Thoracic aorta (tissue), 2 donors: ENCODE measurements at regions not wholly inside any gene's neighbourhood (a gene's known extent, or its start where the extent isn't known, plus 50 kb on each side); places are given as distances from the start of the nearest gene placed in this dataset.

Experiments
- ATAC-seq: fragments of 150-250 bp; one replicate; pipeline ENCODE4 v1.8.0; 2017; ENCODE audit warnings: low read depth; ENCODE audit not compliant: insufficient number of reproducible peaks, low FRiP score
- DNase-seq: peaks from one replicate; pipeline ENCODE4 v3.0.0-alpha.2; 2020; ENCODE audit warnings: low spot score
- H3K27ac ChIP-seq, 2 donors: fragments of 200-600 bp; sonication (generic); 1 replicate in 1 of 2; 2 replicates in 1 of 2; pipeline ENCODE4 v1.5.1; 2016; ENCODE audit warnings: mild to moderate bottlenecking in 2 of 2, moderate library complexity in 2 of 2
- H3K27me3 ChIP-seq: fragments of 200-600 bp; sonication (generic); replicated peaks from 2 replicates; pipeline ENCODE4 v1.6.0; 2016; ENCODE audit warnings: mild to moderate bottlenecking; ENCODE audit not compliant: insufficient read depth
- H3K36me3 ChIP-seq: fragments of 200-600 bp; sonication (generic); one replicate; pipeline ENCODE4 v1.5.1; 2016
- H3K4me1 ChIP-seq, 2 donors: fragments of 200-600 bp; sonication (generic); 1 replicate in 1 of 2; 2 replicates in 1 of 2; pipeline versions ENCODE4 v1.5.1 to v1.6.0; 2016; ENCODE audit warnings: low read depth in 2 of 2, mild to moderate bottlenecking in 1 of 2; ENCODE audit not compliant: control insufficient read depth in 1 of 2
- H3K4me3 ChIP-seq: fragments of 200-600 bp; sonication (generic); 2 replicates; pipeline ENCODE4 v1.5.1; 2016; ENCODE audit warnings: mild to moderate bottlenecking
- H3K9me3 ChIP-seq: fragments of 200-600 bp; sonication (generic); 2 replicates; pipeline ENCODE4 v1.5.1; 2016
- TF ChIP-seq, protein P1 (sequence below): fragments of 200-600 bp; sonication (generic); IDR thresholded peaks from one replicate; pipeline ENCODE4 v1.5.1; 2019; ENCODE audit warnings: antibody characterized with exemption

DNA sequence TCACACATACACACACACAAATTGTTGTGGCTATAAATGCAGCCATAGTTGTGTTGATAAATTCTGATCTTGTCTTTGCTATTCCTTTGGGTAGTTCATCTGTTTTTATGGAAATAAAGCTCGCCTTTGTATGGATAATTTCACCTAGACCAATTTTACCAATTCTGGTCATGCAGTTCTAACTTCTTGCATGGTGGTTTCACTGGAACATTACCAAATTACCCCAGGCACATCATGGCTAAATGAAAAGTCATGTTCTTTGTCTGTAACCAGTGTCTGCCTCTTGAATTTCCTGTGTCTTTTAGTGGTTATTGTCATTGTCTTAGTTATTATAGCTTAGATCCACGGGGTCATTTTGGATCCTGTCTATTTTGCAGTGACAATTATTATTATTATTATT lies 50.3 kb upstream of the TMC1 start:
- Histone ChIP-seq H3K9me3 (no peaks in the 10 kb centered on the region), H3K4me1 (no peaks in the 10 kb centered on the region), H3K27ac (no peak overlapping the region), H3K27me3 (no peaks in the 10 kb centered on the region), H3K4me3 (no peak overlapping the region), H3K36me3 (no peaks in the 10 kb centered on the region)
- TF ChIP-seq, protein P1, sequence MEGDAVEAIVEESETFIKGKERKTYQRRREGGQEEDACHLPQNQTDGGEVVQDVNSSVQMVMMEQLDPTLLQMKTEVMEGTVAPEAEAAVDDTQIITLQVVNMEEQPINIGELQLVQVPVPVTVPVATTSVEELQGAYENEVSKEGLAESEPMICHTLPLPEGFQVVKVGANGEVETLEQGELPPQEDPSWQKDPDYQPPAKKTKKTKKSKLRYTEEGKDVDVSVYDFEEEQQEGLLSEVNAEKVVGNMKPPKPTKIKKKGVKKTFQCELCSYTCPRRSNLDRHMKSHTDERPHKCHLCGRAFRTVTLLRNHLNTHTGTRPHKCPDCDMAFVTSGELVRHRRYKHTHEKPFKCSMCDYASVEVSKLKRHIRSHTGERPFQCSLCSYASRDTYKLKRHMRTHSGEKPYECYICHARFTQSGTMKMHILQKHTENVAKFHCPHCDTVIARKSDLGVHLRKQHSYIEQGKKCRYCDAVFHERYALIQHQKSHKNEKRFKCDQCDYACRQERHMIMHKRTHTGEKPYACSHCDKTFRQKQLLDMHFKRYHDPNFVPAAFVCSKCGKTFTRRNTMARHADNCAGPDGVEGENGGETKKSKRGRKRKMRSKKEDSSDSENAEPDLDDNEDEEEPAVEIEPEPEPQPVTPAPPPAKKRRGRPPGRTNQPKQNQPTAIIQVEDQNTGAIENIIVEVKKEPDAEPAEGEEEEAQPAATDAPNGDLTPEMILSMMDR: no peak
- DNase-seq: no peak
- no peak for ATAC-seq

DNA sequence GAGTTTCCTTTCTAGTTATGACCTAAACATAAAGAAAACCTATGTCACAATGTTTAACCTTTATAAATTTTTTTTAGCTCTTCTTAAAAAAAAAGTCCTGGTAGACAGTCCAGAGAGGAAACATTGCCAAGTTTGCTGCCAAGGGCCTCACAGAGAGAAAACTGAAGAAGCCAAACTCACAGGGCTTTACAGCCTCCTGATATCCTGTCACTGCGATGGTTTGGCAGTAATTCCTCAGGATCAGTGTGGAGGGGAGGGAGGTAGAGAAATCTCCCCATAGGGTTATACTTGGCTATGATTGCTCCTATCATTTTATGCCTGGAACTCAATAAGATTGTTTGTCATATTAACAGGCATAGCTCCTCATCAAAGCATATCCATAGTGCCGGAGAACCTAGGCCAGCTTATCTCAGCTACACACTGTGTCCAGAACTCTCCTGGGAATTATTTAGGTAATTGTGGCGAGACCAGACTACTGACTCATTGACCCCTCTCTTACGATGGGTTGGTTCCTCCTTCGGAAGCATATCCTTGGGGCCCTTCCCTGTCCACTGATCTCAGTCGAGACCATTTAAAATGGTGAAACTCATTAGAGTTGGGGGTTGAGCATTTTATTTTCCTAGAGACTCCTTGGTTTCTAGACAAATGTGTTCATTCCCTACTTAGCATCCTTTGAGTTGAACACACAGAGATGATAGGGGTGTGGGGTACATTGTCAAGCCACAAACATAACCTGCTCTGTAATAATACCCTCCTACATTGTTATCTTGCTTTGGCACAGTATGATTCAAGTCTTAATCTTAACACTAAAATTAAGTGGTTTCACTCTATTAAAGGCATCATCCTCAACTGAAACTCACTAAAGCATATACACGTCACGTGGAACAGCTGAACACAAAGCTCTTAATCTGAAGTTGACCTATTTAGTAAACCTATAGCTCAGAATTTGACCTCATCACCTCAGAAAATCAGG lies 53.4 kb upstream of the TMC1 start:
- Histone ChIP-seq H3K36me3 (no peaks in the 10 kb centered on the region), H3K9me3 (no peaks in the 10 kb centered on the region), H3K4me1 (no peaks in the 10 kb centered on the region), H3K27me3 (no peaks in the 10 kb centered on the region), H3K4me3 (no peak overlapping the region), H3K27ac (no peak overlapping the region)
- ATAC-seq: no peak
- TF ChIP-seq, protein P1: no peak
- no peak for DNase-seq

DNA sequence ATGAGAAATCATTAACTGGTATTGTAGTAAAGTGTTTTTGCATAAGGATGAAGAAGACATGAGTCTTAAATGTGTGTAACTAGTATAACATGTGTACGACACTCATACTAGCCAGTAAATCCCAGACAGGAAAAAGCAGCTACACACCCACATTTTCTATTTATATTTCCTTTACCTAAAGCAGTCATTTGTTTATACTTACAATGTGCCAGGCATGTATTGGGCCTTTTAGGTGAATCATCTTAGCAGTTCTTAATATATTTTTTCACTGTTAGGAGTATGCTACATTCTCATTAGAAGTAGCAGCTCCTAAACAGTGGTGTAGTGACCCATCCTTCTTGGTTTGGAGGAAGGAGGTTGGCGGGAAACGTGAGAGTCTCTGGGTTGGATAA lies 55.8 kb upstream of the TMC1 start:
- no peaks in the 10 kb centered on the region for H3K36me3 ChIP-seq
- no peak overlapping the region for H3K4me3 ChIP-seq
- ATAC-seq: no peak
- no peaks in the 10 kb centered on the region for H3K9me3 ChIP-seq
- no peaks in the 10 kb centered on the region for H3K4me1 ChIP-seq
- TF ChIP-seq, protein P1: no peak
- DNase-seq: no peak
- H3K27me3 ChIP-seq: no peaks in the 10 kb centered on the region
- H3K27ac ChIP-seq: no peak overlapping the region

DNA sequence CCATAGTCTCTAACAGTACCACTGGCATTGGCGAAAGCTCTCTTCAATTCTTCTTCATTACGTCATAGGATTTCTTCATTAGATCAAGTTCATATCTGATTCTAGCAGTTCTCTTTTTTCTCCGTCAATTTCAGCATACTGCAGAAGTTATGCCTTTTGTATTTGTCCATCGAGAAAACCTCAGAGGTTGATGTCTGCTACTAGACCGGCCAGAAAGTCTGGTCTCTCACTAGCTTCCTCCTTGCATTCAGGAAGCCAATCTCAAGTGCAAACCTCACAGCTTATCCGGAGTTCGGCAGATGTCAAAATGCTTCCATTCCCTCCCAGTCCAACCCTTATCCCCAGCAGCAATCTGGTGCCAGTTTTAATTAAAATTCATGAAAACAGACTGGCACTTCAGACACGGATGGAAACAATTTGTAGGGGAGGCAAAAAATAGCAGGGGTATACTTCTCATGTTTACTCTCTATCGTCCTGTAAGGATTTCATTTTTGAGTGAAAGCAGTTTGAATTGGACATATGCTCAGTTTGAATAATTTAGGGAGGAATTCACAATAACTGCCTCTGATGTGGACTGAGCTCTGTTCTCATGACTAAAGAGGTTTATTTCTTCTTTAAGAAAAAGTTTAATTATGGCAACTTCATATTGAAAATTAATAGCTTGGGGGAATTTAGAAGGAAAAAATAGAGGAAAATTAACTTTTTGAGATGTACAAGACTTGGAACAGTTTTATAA lies 56.4 kb upstream of the TMC1 start:
- no peak for ATAC-seq
- H3K27me3 ChIP-seq: no peaks in the 10 kb centered on the region
- no peaks in the 10 kb centered on the region for H3K4me1 ChIP-seq
- no peak for DNase-seq
- H3K9me3 ChIP-seq: no peaks in the 10 kb centered on the region
- no peaks in the 10 kb centered on the region for H3K36me3 ChIP-seq
- no peak overlapping the region for H3K4me3 ChIP-seq
- H3K27ac ChIP-seq: no peak overlapping the region
- TF ChIP-seq, protein P1: no peak

DNA sequence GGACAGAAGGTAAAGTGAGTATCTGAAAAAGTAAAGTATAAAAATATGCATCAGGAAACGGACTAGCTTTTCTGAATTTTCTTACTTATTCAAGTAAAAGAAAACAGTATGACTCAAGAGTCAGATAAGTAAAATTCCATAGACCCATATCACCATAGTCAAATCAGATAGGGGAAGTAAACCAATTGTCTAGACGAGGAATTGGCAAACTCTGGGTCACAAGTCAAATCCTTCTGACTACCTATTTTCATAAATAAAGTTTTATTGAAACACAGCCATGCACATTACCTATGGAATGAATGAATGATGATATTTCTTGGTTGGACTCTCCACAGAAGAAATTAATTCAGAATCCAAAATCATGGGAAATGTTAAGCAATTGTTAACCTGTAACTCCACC lies 59.1 kb upstream of the TMC1 start:
- H3K27me3 ChIP-seq: no peaks in the 10 kb centered on the region
- TF ChIP-seq, protein P1: no peak
- no peaks in the 10 kb centered on the region for H3K4me1 ChIP-seq
- no peaks in the 10 kb centered on the region for H3K9me3 ChIP-seq
- peak; percentile 28 for ATAC-seq
- no peaks in the 10 kb centered on the region for H3K36me3 ChIP-seq
- no peak for DNase-seq
- no peak overlapping the region for H3K4me3 ChIP-seq
- H3K27ac ChIP-seq: no peak overlapping the region
